GM12892 (cell line): ENCODE measurements at regions not wholly inside any gene's neighbourhood (a gene's known extent, or its start where the extent isn't known, plus 50 kb on each side); places are given as distances from the start of the nearest gene placed in this dataset.

ENCODE experiments used
- POLR2A ChIP-seq: IDR thresholded peaks from 2 replicates; pipeline ENCODE4 v1.6.1; 2011; ENCODE audit warnings: low read depth, low read length, control low read depth
- POLR2AphosphoS5 ChIP-seq: IDR thresholded peaks from 2 replicates; pipeline ENCODE4 v1.6.1; 2011; ENCODE audit warnings: low read depth, low read length, control low read depth
- TAF1 ChIP-seq: IDR thresholded peaks from 2 replicates; pipeline ENCODE4 v1.6.1; 2011; ENCODE audit warnings: low read depth, mild to moderate bottlenecking, control low read depth, low read length, borderline replicate concordance

GRCh38 chr16:79892278-79892677 lies 291.7 kb upstream of the MAF start:
- TF ChIP-seq POLR2A = no peak
- no peak for TF ChIP-seq POLR2AphosphoS5
- no peak for TF ChIP-seq TAF1
